SW480 (cell line): ENCODE measurements at regions not wholly inside any gene's neighbourhood (a gene's known extent, or its start where the extent isn't known, plus 50 kb on each side); places are given as distances from the start of the nearest gene placed in this dataset.
"Not testable (repeated sequence)": the region's sequence is repeated elsewhere in the genome, so short reads cannot be mapped to it uniquely, and the experiment has no call there.

Experiments
- DNase-seq: peaks from one replicate; pipeline ENCODE4 v3.0.0-alpha.2; 2016; ENCODE audit warnings: low spot score

GRCh38 chr5:60488466-60489130, 211.4 kb downstream of the DEPDC1B start:
- no peak for DNase-seq

- DNase-seq = no peak
These were observed 212.0 kb downstream of the DEPDC1B start for GRCh38 chr5:60487885-60488442.

GRCh38 chr5:60487476-60487875, 212.5 kb downstream of the DEPDC1B start:
- no peak for DNase-seq

GRCh38 chr5:60485361-60485760, 214.6 kb downstream of the DEPDC1B start:
- no peak for DNase-seq

GRCh38 chr5:60483050-60483449, 216.9 kb downstream of the DEPDC1B start:
- DNase-seq = no peak

GRCh38 chr5:60482301-60482700, 217.7 kb downstream of the DEPDC1B start:
- no peak for DNase-seq

GRCh38 chr5:60479542-60479941, 220.4 kb downstream of the DEPDC1B start:
- no peak for DNase-seq

- DNase-seq = no peak
These were observed 222.1 kb downstream of the DEPDC1B start for GRCh38 chr5:60477849-60478248.

- DNase-seq = peak; percentile 4
These were observed 226.3 kb downstream of the DEPDC1B start for GRCh38 chr5:60473654-60474053.

GRCh38 chr5:60473027-60473426, 226.9 kb downstream of the DEPDC1B start:
- not testable (repeated sequence) for DNase-seq

- DNase-seq = no peak
These were observed 229.1 kb downstream of the DEPDC1B start for GRCh38 chr5:60470881-60471280.

- DNase-seq = no peak
These were observed 230.7 kb downstream of the DEPDC1B start for GRCh38 chr5:60469286-60469685.

GRCh38 chr5:60463179-60463868, 236.6 kb downstream of the DEPDC1B start:
- no peak for DNase-seq

GRCh38 chr5:60458666-60459065, 241.3 kb downstream of the DEPDC1B start:
- no peak for DNase-seq

GRCh38 chr5:60457233-60457632, 242.7 kb downstream of the DEPDC1B start:
- no peak for DNase-seq

- DNase-seq = no peak
These were observed 244.4 kb downstream of the DEPDC1B start for GRCh38 chr5:60455589-60455988.

- not testable (repeated sequence) for DNase-seq
These were observed 245.7 kb downstream of the DEPDC1B start for GRCh38 chr5:60454277-60454676.

- DNase-seq = no peak
These were observed 246.6 kb downstream of the DEPDC1B start for GRCh38 chr5:60453186-60453976.

- DNase-seq = no peak
These were observed 251.4 kb downstream of the DEPDC1B start for GRCh38 chr5:60448600-60448999.

GRCh38 chr5:60447488-60447920, 252.5 kb downstream of the DEPDC1B start:
- no peak for DNase-seq

GRCh38 chr5:60446917-60447316, 253.0 kb downstream of the DEPDC1B start:
- DNase-seq = no peak

GRCh38 chr5:60445921-60446320, 254.0 kb downstream of the DEPDC1B start:
- no peak for DNase-seq

- DNase-seq = no peak
These were observed 254.5 kb downstream of the DEPDC1B start for GRCh38 chr5:60445427-60445826.
